ENCODE measurements at regions not wholly inside any gene's neighbourhood (a gene's known extent, or its start where the extent isn't known, plus 50 kb on each side); places are given as distances from the start of the nearest gene placed in this dataset.

DNA sequence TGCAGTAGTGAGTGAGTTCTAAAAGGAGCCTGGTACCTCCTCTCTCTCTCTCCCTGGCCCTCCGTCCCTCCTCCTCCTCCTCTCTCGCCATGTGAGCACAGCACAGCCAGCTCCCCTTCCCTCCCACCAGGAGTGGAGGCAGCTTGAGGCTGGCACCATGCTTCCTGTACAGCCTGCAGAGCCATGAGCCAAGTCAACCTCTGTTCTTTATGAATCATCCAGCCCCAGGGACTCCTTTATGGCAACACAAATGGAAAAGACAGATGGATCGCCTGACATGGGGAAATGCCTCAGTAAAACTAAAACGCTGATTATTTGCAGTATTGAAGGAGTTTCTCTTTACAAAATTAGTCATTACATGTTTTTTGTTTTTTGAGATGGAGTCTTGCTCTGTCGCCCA is 233.7 kb upstream of the ARID1B start:
- TF ChIP-seq POLR2AphosphoS5 (IDR thresholded peaks at IDR 0.05; ENCODE audit: borderline replicate concordance, low read depth, low read length) (no peak), EZH2 (IDR thresholded peaks at IDR 0.05) (no peak)

Data from SK-N-MC (cell line).